GM12878 (cell line): ENCODE measurements at regions not wholly inside any gene's neighbourhood (a gene's known extent, or its start where the extent isn't known, plus 50 kb on each side); places are given as distances from the start of the nearest gene placed in this dataset.
A peak's percentile ranks its signal among the peaks of the same experiment; 100 is the strongest.

Experiments
- ATAC-seq: fragments of 200-7000 bp; cut with Tn5 transposase; 3 replicates; pipeline ENCODE4 v1.9.1; 2020; ENCODE audit warnings: mild to moderate bottlenecking, moderate library complexity
- BruUV-seq: library from RNA; stranded (reverse); fragments of 400-500 nt; replicated peaks from 2 replicates; lab custom pipeline; 2021; lab: Mats Ljungman, UMichigan
- CTCF ChIA-PET: fragments of 300-600 bp; sonication (Branson Sonifier 250); formaldehyde crosslinking; extraction: SDS; loops from one replicate; lab custom pipeline; 2021; ENCODE audit warnings: inconsistent platforms; lab: Yijun Ruan, JAX
- POLR2A ChIA-PET: fragments of 350-600 bp; formaldehyde crosslinking; extraction: SDS; loops from one replicate; lab custom pipeline; 2021; ENCODE audit warnings: inconsistent platforms; lab: Charles Lee
- RAD21 ChIA-PET: fragments of 300-600 bp; sonication (Branson Sonifier 250); formaldehyde crosslinking; loops from one replicate; lab custom pipeline; 2023; ENCODE audit warnings: antibody characterized with exemption; ENCODE audit not compliant: unreplicated experiment; lab: Charles Lee
- SMC1A ChIA-PET: fragments of 300-600 bp; sonication (Branson Sonifier 250); formaldehyde crosslinking; loops from one replicate; lab custom pipeline; 2023; ENCODE audit not compliant: unreplicated experiment, uncharacterized antibody; lab: Charles Lee
- DNase-seq: peaks from one replicate; pipeline ENCODE4 v3.0.0-alpha.2; 2011; ENCODE audit warnings: low read depth, low spot score
- FAIRE-seq: peaks from 3 replicates; lab custom pipeline; 2011; peaks lifted over from hg19 to GRCh38; lab: Jason Lieb, UNC
- H2AFZ ChIP-seq: 2 replicates; pipeline ENCODE4 v1.6.0; 2011; ENCODE audit warnings: low read depth, low read length, control low read depth; ENCODE audit not compliant: control insufficient read depth
- H3K27ac ChIP-seq: 2 replicates; pipeline ENCODE4 v1.5.1; 2011; ENCODE audit warnings: control low read depth; ENCODE audit not compliant: control insufficient read depth, insufficient read depth
- H3K27me3 ChIP-seq, 2 experiments: replicated peaks in 1 of 2; 2 replicates each; pipeline versions ENCODE4 v1.6.0 to v1.6.1; 2011; ENCODE audit warnings: low read length in 1 of 2; ENCODE audit not compliant: control insufficient read depth in 2 of 2, insufficient read depth in 2 of 2
- H3K36me3 ChIP-seq, 2 experiments: 2 replicates each; pipeline ENCODE4 v1.5.1; 2011; ENCODE audit warnings: low read length in 1 of 2; ENCODE audit not compliant: control insufficient read depth in 2 of 2, insufficient read depth in 2 of 2
- H3K4me1 ChIP-seq: 2 replicates; pipeline ENCODE4 v1.6.1; 2011; ENCODE audit warnings: mild to moderate bottlenecking, low read length, moderate library complexity, mixed read lengths; ENCODE audit not compliant: control insufficient read depth, insufficient read depth
- H3K4me2 ChIP-seq: 2 replicates; pipeline ENCODE4 v1.6.0; 2011; ENCODE audit warnings: control low read depth; ENCODE audit not compliant: control insufficient read depth, insufficient read depth
- H3K4me3 ChIP-seq: fragments of 200-600 bp; sonication (generic); 2 replicates; pipeline ENCODE4 v1.5.1; 2016
- H3K79me2 ChIP-seq: 2 replicates; pipeline ENCODE4 v1.6.0; 2011; ENCODE audit warnings: low read length; ENCODE audit not compliant: control insufficient read depth, insufficient read depth
- H3K9ac ChIP-seq: 2 replicates; pipeline ENCODE4 v1.8.0; 2011; ENCODE audit warnings: low read length, control low read depth, mixed read lengths; ENCODE audit not compliant: control insufficient read depth, insufficient read depth
- H3K9me3 ChIP-seq: replicated peaks from 3 replicates; pipeline ENCODE4 v1.5.1; 2011; ENCODE audit warnings: mild to moderate bottlenecking, low read length; ENCODE audit not compliant: control insufficient read depth, insufficient read depth
- H4K20me1 ChIP-seq: 2 replicates; pipeline ENCODE4 v1.6.0; 2011; ENCODE audit not compliant: control insufficient read depth, insufficient read depth
- BCL11A ChIP-seq: IDR thresholded peaks from 2 replicates; pipeline ENCODE4 v1.6.1; 2011; ENCODE audit warnings: low read depth, low read length
- MEF2B ChIP-seq: fragments of 450-650 bp; IDR thresholded peaks from 2 replicates; pipeline ENCODE4 v1.6.1; 2018; ENCODE audit warnings: mild to moderate bottlenecking, moderate library complexity; ENCODE audit not compliant: partially characterized antibody, poor library complexity, severe bottlenecking
- MYC ChIP-seq: IDR thresholded peaks from 2 replicates; pipeline ENCODE4 v1.6.1; 2011; ENCODE audit warnings: mild to moderate bottlenecking, low read length, moderate library complexity, inconsistent platforms; ENCODE audit not compliant: insufficient read depth, insufficient replicate concordance, insufficient read length, severe bottlenecking
- PKNOX1 ChIP-seq: fragments of 450-650 bp; IDR thresholded peaks from 2 replicates; pipeline ENCODE4 v1.6.1; 2016; ENCODE audit warnings: mild to moderate bottlenecking
- TCF7 ChIP-seq: IDR thresholded peaks from 2 replicates; pipeline ENCODE4 v1.6.1; 2014; ENCODE audit warnings: antibody characterized with exemption, borderline replicate concordance
- WGBS: methylation state at CpG from one replicate; pipeline ENCODE4 v1.1.6; 2016; ENCODE audit warnings: low lambda C conversion rate; ENCODE audit not compliant: insufficient replicate concordance, insufficient coverage; ENCODE audit errors: missing lambda C conversion rate; 5-methylcytosine and 5-hydroxymethylcytosine counted together
- in situ Hi-C: fragments of 300-500 bp; cut with MboI; formaldehyde crosslinking; loops from 9 replicates; pipeline ENCODE4 v1.14.3; 2018; ENCODE audit warnings: mixed read lengths
- intact Hi-C: fragments of 100-400 bp; cut with micrococcal nuclease; formaldehyde crosslinking; loops from one replicate; pipeline ENCODE4 v1.14.2; 2022; ENCODE audit not compliant: unreplicated experiment

GRCh38 chr6:149218915-149219314, 98.6 kb upstream of the TAB2 start:
- no peaks in the 10 kb centered on the region for H3K79me2 ChIP-seq
- ATAC-seq (no peak), FAIRE-seq (no peak), DNase-seq (no peak)
- ChIA-PET CTCF (interaction anchor here (1.1 kb wide), 1 partner anchor 22 kb away, joined by 3 read pairs; no protein-coding TSS in a partner anchor), RAD21 (interaction anchor here (1.2 to 3.8 kb wide), 2 partner anchors 12 to 213 kb away, joined by 4 to 16 read pairs; no protein-coding TSS in a partner anchor), POLR2A (interaction anchor here (0.8 to 1.4 kb wide), 2 partner anchors 12 to 23 kb away, joined by 3 to 4 read pairs; no protein-coding TSS in a partner anchor), SMC1A (interaction anchor here (1.0 to 8.4 kb wide), 6 partner anchors 13 to 116 kb away, joined by 3 to 56 read pairs (median 4); no protein-coding TSS in a partner anchor)
- TF ChIP-seq MYC, result no peak
- peak; percentile 18 for TF ChIP-seq MEF2B
- no peak overlapping the region for H2AFZ ChIP-seq
- peaks cover 20% of the 10 kb centered on the region; the same call in 1 of the 2 replicates for H3K4me1 ChIP-seq
- H3K36me3 ChIP-seq, result no peaks in the 10 kb centered on the region
- no peak overlapping the region for H3K4me3 ChIP-seq
- 47% methylated on average over 2 of the region's 2 CpGs for WGBS
- no peaks in the 10 kb centered on the region for H3K9me3 ChIP-seq
- in situ Hi-C loops, result no loop called here
- H3K4me2 ChIP-seq, result no peak overlapping the region; the same call in 1 of the 2 replicates
- no peaks in the 10 kb centered on the region for H3K27me3 ChIP-seq
- no TSS peak for BruUV-seq
- intact Hi-C loops, result no loop called here
- no peaks in the 10 kb centered on the region for H4K20me1 ChIP-seq
- H3K27ac ChIP-seq, result no peak overlapping the region
- H3K9ac ChIP-seq, result no peak overlapping the region

- no TSS peak for BruUV-seq
- POLR2A ChIA-PET, result interaction anchor here (1.2 kb wide), 1 partner anchor 10 kb away, joined by 4 read pairs; no protein-coding TSS in a partner anchor
- H3K27ac ChIP-seq, result no peak overlapping the region
- SMC1A ChIA-PET, result interaction anchor here (1.1 to 8.4 kb wide), 3 partner anchors 8 to 46 kb away, joined by 3 to 56 read pairs (median 3); no protein-coding TSS in a partner anchor
- no peaks in the 10 kb centered on the region for H3K27me3 ChIP-seq
- TF ChIP-seq PKNOX1 (peak; percentile 42; the same call in 1 of the 2 replicates), TCF7 (no peak), BCL11A (no peak)
- H3K9me3 ChIP-seq, result no peaks in the 10 kb centered on the region
- no peak overlapping the region for H3K9ac ChIP-seq
- no peaks in the 10 kb centered on the region for H4K20me1 ChIP-seq
- no peak overlapping the region for H2AFZ ChIP-seq
- peaks cover 15% of the 10 kb centered on the region; the same call in 1 of the 2 replicates for H3K4me1 ChIP-seq
- intact Hi-C loops (no loop called here), in situ Hi-C loops (no loop called here)
- H3K4me2 ChIP-seq, result no peak overlapping the region
- RAD21 ChIA-PET, result no interaction called here
- CTCF ChIA-PET, result interaction anchor here (1.7 kb wide), 1 partner anchor 11 kb away, joined by 5 read pairs; no protein-coding TSS in a partner anchor
- DNase-seq (no peak), ATAC-seq (no peak), FAIRE-seq (no peak)
- WGBS, result 70% methylated on average over 6 of the region's 6 CpGs
- no peaks in the 10 kb centered on the region for H3K79me2 ChIP-seq
- H3K4me3 ChIP-seq, result no peak overlapping the region
- no peaks in the 10 kb centered on the region for H3K36me3 ChIP-seq
These were observed 96.4 kb upstream of the TAB2 start for GRCh38 chr6:149220882-149221773.
